ENCODE measurements at regions not wholly inside any gene's neighbourhood (a gene's known extent, or its start where the extent isn't known, plus 50 kb on each side); places are given as distances from the start of the nearest gene placed in this dataset.

- no peaks in the 10 kb centered on the region for H3K9me3 ChIP-seq (ENCODE audit: low read depth)
- H3K27ac ChIP-seq: no peak overlapping the region
- H3K4me3 ChIP-seq: no peak overlapping the region
- H3K27me3 ChIP-seq: no peaks in the 10 kb centered on the region
- DNase-seq (ENCODE audit: low read depth in 1 of 2, low spot score in 1 of 2): peak in 1 of 2 donors; percentile 47
- no peaks in the 10 kb centered on the region for H3K4me1 ChIP-seq (ENCODE audit: low read depth)
- no peak for TF ChIP-seq CTCF (IDR thresholded peaks at IDR 0.05; ENCODE audit: low read depth, low read length)
- H3K36me3 ChIP-seq: no peaks in the 10 kb centered on the region
Observed at GRCh38 chr12:77299910-77300669, 234.7 kb upstream of the E2F7 start.

GRCh38 chr12:77299001-77299400, 233.6 kb upstream of the E2F7 start:
- no peak for DNase-seq (ENCODE audit: low read depth in 1 of 2, low spot score in 1 of 2)
- no peaks in the 10 kb centered on the region for H3K4me1 ChIP-seq (ENCODE audit: low read depth)
- H3K36me3 ChIP-seq: no peaks in the 10 kb centered on the region

GRCh38 chr12:77294016-77294415, 228.6 kb upstream of the E2F7 start:
- Histone ChIP-seq H3K36me3 (no peaks in the 10 kb centered on the region), H3K4me3 (no peak overlapping the region), H3K4me1 (ENCODE audit: low read depth) (no peaks in the 10 kb centered on the region), H3K27me3 (no peaks in the 10 kb centered on the region), H3K9me3 (ENCODE audit: low read depth) (no peaks in the 10 kb centered on the region), H3K27ac (no peak overlapping the region)
- DNase-seq (ENCODE audit: low read depth in 1 of 2, low spot score in 1 of 2): peak in 1 of 2 donors; percentile 11
- TF ChIP-seq CTCF (IDR thresholded peaks at IDR 0.05; ENCODE audit: low read depth, low read length): no peak

More at GRCh38 chr12:77299001-77299400, 233.6 kb upstream of the E2F7 start:
- no peak for TF ChIP-seq CTCF (IDR thresholded peaks at IDR 0.05; ENCODE audit: low read depth, low read length)
- H3K27me3 ChIP-seq: no peaks in the 10 kb centered on the region
- no peaks in the 10 kb centered on the region for H3K9me3 ChIP-seq (ENCODE audit: low read depth)
- no peak overlapping the region for H3K27ac ChIP-seq
- no peak overlapping the region for H3K4me3 ChIP-seq

GRCh38 chr12:77274926-77275325, 209.6 kb upstream of the E2F7 start:
- Histone ChIP-seq H3K36me3 (no peaks in the 10 kb centered on the region), H3K4me1 (ENCODE audit: low read depth) (no peaks in the 10 kb centered on the region), H3K9me3 (ENCODE audit: low read depth) (no peaks in the 10 kb centered on the region), H3K27me3 (no peaks in the 10 kb centered on the region), H3K4me3 (no peak overlapping the region), H3K27ac (no peak overlapping the region)
- no peak for TF ChIP-seq CTCF (IDR thresholded peaks at IDR 0.05; ENCODE audit: low read depth, low read length)
- DNase-seq (ENCODE audit: low read depth in 1 of 2, low spot score in 1 of 2): no peak

- no peak for DNase-seq (ENCODE audit: low read depth in 1 of 2, low spot score in 1 of 2)
Observed at GRCh38 chr12:77273898-77274297, 208.5 kb upstream of the E2F7 start.

More at GRCh38 chr12:77273898-77274297, 208.5 kb upstream of the E2F7 start:
- Histone ChIP-seq H3K4me1 (ENCODE audit: low read depth) (no peaks in the 10 kb centered on the region), H3K36me3 (no peaks in the 10 kb centered on the region), H3K9me3 (ENCODE audit: low read depth) (no peaks in the 10 kb centered on the region), H3K4me3 (no peak overlapping the region), H3K27me3 (no peaks in the 10 kb centered on the region), H3K27ac (no peak overlapping the region)
- TF ChIP-seq CTCF (IDR thresholded peaks at IDR 0.05; ENCODE audit: low read depth, low read length): no peak

Measured in cardiac muscle cell (in vitro differentiated cells and primary cell).